ENCODE measurements at regions not wholly inside any gene's neighbourhood (a gene's known extent, or its start where the extent isn't known, plus 50 kb on each side); places are given as distances from the start of the nearest gene placed in this dataset.

DNA sequence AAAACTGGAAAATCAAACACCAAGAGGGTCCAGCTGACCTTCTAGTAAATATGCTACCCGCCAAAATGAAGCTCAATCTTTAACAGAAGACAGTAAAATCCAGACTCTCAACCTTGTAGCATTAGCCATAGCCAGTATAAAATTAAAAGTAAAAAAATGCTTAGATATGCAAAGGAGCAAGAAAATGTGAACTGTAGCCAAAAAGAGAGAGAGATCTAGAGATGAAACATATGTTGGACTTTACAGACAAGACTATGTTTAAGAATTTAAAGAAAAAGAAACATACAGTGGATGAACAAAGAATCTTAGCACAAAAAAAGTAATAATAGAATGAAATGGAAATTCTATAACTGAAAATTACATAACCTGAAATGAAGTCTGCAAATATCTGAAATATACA lies 344.5 kb downstream of the LRATD1 start:
- TF ChIP-seq, protein P1, sequence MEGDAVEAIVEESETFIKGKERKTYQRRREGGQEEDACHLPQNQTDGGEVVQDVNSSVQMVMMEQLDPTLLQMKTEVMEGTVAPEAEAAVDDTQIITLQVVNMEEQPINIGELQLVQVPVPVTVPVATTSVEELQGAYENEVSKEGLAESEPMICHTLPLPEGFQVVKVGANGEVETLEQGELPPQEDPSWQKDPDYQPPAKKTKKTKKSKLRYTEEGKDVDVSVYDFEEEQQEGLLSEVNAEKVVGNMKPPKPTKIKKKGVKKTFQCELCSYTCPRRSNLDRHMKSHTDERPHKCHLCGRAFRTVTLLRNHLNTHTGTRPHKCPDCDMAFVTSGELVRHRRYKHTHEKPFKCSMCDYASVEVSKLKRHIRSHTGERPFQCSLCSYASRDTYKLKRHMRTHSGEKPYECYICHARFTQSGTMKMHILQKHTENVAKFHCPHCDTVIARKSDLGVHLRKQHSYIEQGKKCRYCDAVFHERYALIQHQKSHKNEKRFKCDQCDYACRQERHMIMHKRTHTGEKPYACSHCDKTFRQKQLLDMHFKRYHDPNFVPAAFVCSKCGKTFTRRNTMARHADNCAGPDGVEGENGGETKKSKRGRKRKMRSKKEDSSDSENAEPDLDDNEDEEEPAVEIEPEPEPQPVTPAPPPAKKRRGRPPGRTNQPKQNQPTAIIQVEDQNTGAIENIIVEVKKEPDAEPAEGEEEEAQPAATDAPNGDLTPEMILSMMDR (IDR thresholded peaks at IDR 0.05): no peak
- no peak for TF ChIP-seq EZH2 (IDR thresholded peaks at IDR 0.05; ENCODE audit: borderline replicate concordance, insufficient read depth, low read depth, low read length, poor library complexity, severe bottlenecking)

Measured in B cell (primary cell).